ENCODE measurements at regions not wholly inside any gene's neighbourhood (a gene's known extent, or its start where the extent isn't known, plus 50 kb on each side); places are given as distances from the start of the nearest gene placed in this dataset.
"Not testable (repeated sequence)": the region's sequence is repeated elsewhere in the genome, so short reads cannot be mapped to it uniquely, and the experiment has no call there.

- H3K4me3 ChIP-seq = no peak overlapping the region
- no peaks in the 10 kb centered on the region for H3K36me3 ChIP-seq
- H3K4me1 ChIP-seq = no peaks in the 10 kb centered on the region
- H3K27ac ChIP-seq = no peak overlapping the region
- no peak for DNase-seq
- H3K27me3 ChIP-seq = no peaks in the 10 kb centered on the region
- H3K9me3 ChIP-seq (replicated peaks) = no peaks in the 10 kb centered on the region
These were observed 173.8 kb downstream of the AEBP2 start for GRCh38 chr12:19613051-19613535.

- no peaks in the 10 kb centered on the region for H3K36me3 ChIP-seq
- no peak for DNase-seq
- no peaks in the 10 kb centered on the region for H3K27me3 ChIP-seq
- H3K4me3 ChIP-seq = no peak overlapping the region
- no peak overlapping the region for H3K27ac ChIP-seq
- no peaks in the 10 kb centered on the region for H3K4me1 ChIP-seq
- H3K9me3 ChIP-seq (replicated peaks) = no peaks in the 10 kb centered on the region
These were observed 175.5 kb downstream of the AEBP2 start for GRCh38 chr12:19614601-19615383.

- H3K4me3 ChIP-seq = no peak overlapping the region
- DNase-seq = no peak
- H3K9me3 ChIP-seq (replicated peaks) = no peaks in the 10 kb centered on the region
- no peaks in the 10 kb centered on the region for H3K4me1 ChIP-seq
- no peaks in the 10 kb centered on the region for H3K27me3 ChIP-seq
- no peaks in the 10 kb centered on the region for H3K36me3 ChIP-seq
- H3K27ac ChIP-seq = no peak overlapping the region
These were observed 176.1 kb downstream of the AEBP2 start for GRCh38 chr12:19615384-19615725.

- Histone ChIP-seq H3K4me1 (no peaks in the 10 kb centered on the region), H3K4me3 (no peak overlapping the region), H3K27me3 (no peaks in the 10 kb centered on the region), H3K36me3 (no peaks in the 10 kb centered on the region), H3K9me3 (replicated peaks) (no peaks in the 10 kb centered on the region), H3K27ac (no peak overlapping the region)
- no peak for DNase-seq
These were observed 177.5 kb downstream of the AEBP2 start for GRCh38 chr12:19616781-19617180.

GRCh38 chr12:19620222-19620621, 180.9 kb downstream of the AEBP2 start:
- H3K27ac ChIP-seq = no peak overlapping the region
- DNase-seq = no peak
- H3K9me3 ChIP-seq (replicated peaks) = no peaks in the 10 kb centered on the region
- no peaks in the 10 kb centered on the region for H3K36me3 ChIP-seq
- H3K27me3 ChIP-seq = no peaks in the 10 kb centered on the region
- no peak overlapping the region for H3K4me3 ChIP-seq
- H3K4me1 ChIP-seq = no peaks in the 10 kb centered on the region

GRCh38 chr12:19623751-19624399, 184.6 kb downstream of the AEBP2 start:
- Histone ChIP-seq H3K9me3 (replicated peaks) (no peaks in the 10 kb centered on the region; the same call in 1 of the 2 replicates), H3K4me1 (no peaks in the 10 kb centered on the region), H3K36me3 (no peaks in the 10 kb centered on the region), H3K27me3 (no peaks in the 10 kb centered on the region), H3K27ac (no peak overlapping the region), H3K4me3 (no peak overlapping the region)
- DNase-seq = no peak

- H3K9me3 ChIP-seq (replicated peaks) = no peaks in the 10 kb centered on the region; the same call in 1 of the 2 replicates
- no peaks in the 10 kb centered on the region for H3K27me3 ChIP-seq
- H3K4me3 ChIP-seq = no peak overlapping the region
- no peak overlapping the region for H3K27ac ChIP-seq
- DNase-seq = peak; percentile 28
- H3K4me1 ChIP-seq = no peaks in the 10 kb centered on the region
- no peaks in the 10 kb centered on the region for H3K36me3 ChIP-seq
These were observed 185.2 kb downstream of the AEBP2 start for GRCh38 chr12:19624491-19624890.

GRCh38 chr12:19625551-19625950, 186.3 kb downstream of the AEBP2 start:
- not testable (repeated sequence) for H3K36me3 ChIP-seq; H3K4me3 ChIP-seq; H3K27ac ChIP-seq; H3K4me1 ChIP-seq; H3K9me3 ChIP-seq (replicated peaks); H3K27me3 ChIP-seq
- DNase-seq = peak; percentile 13 to 47

GRCh38 chr12:19627719-19628118, 188.4 kb downstream of the AEBP2 start:
- Histone ChIP-seq H3K4me3 (no peak overlapping the region), H3K27me3 (no peaks in the 10 kb centered on the region), H3K4me1 (no peaks in the 10 kb centered on the region), H3K36me3 (no peaks in the 10 kb centered on the region), H3K9me3 (replicated peaks) (no peaks in the 10 kb centered on the region; the same call in 1 of the 2 replicates), H3K27ac (no peak overlapping the region)
- no peak for DNase-seq

GRCh38 chr12:19630536-19630935, 191.2 kb downstream of the AEBP2 start:
- no peaks in the 10 kb centered on the region for H3K27me3 ChIP-seq
- H3K27ac ChIP-seq = no peak overlapping the region
- no peak overlapping the region for H3K4me3 ChIP-seq
- no peaks in the 10 kb centered on the region for H3K4me1 ChIP-seq
- H3K9me3 ChIP-seq (replicated peaks) = no peaks in the 10 kb centered on the region; the same call in 1 of the 2 replicates
- H3K36me3 ChIP-seq = no peaks in the 10 kb centered on the region
- no peak for DNase-seq

- no peak overlapping the region for H3K4me3 ChIP-seq
- H3K27ac ChIP-seq = no peak overlapping the region
- no peaks in the 10 kb centered on the region for H3K4me1 ChIP-seq
- H3K27me3 ChIP-seq = no peaks in the 10 kb centered on the region
- DNase-seq = no peak
- H3K36me3 ChIP-seq = no peaks in the 10 kb centered on the region
- H3K9me3 ChIP-seq (replicated peaks) = no peaks in the 10 kb centered on the region
These were observed 193.9 kb downstream of the AEBP2 start for GRCh38 chr12:19633194-19633593.

- Histone ChIP-seq H3K4me1 (no peaks in the 10 kb centered on the region), H3K27ac (no peak overlapping the region), H3K36me3 (no peaks in the 10 kb centered on the region), H3K4me3 (no peak overlapping the region), H3K9me3 (replicated peaks) (no peaks in the 10 kb centered on the region), H3K27me3 (no peaks in the 10 kb centered on the region)
- no peak for DNase-seq
These were observed 194.3 kb downstream of the AEBP2 start for GRCh38 chr12:19633641-19634040.

- Histone ChIP-seq H3K27ac (no peak overlapping the region), H3K9me3 (replicated peaks) (no peaks in the 10 kb centered on the region), H3K36me3 (no peaks in the 10 kb centered on the region), H3K27me3 (no peaks in the 10 kb centered on the region), H3K4me3 (no peak overlapping the region), H3K4me1 (no peaks in the 10 kb centered on the region)
- DNase-seq = no peak
These were observed 200.6 kb downstream of the AEBP2 start for GRCh38 chr12:19639781-19640415.

- no peaks in the 10 kb centered on the region for H3K9me3 ChIP-seq (replicated peaks)
- H3K4me1 ChIP-seq = no peaks in the 10 kb centered on the region
- no peaks in the 10 kb centered on the region for H3K27me3 ChIP-seq
- H3K27ac ChIP-seq = no peak overlapping the region
- H3K4me3 ChIP-seq = no peak overlapping the region
- H3K36me3 ChIP-seq = no peaks in the 10 kb centered on the region
- DNase-seq = no peak
These were observed 202.2 kb downstream of the AEBP2 start for GRCh38 chr12:19641235-19642080.

GRCh38 chr12:19642345-19642744, 203.1 kb downstream of the AEBP2 start:
- Histone ChIP-seq H3K4me1 (no peaks in the 10 kb centered on the region), H3K36me3 (no peaks in the 10 kb centered on the region), H3K27ac (no peak overlapping the region), H3K27me3 (no peaks in the 10 kb centered on the region), H3K4me3 (no peak overlapping the region), H3K9me3 (replicated peaks) (no peaks in the 10 kb centered on the region)
- DNase-seq = no peak
